ENCODE measurements at regions not wholly inside any gene's neighbourhood (a gene's known extent, or its start where the extent isn't known, plus 50 kb on each side); places are given as distances from the start of the nearest gene placed in this dataset.

- TF ChIP-seq POLR2A (IDR thresholded peaks at IDR 0.05) (no peak), CTCF (IDR thresholded peaks at IDR 0.05) (no peak)
Measured at GRCh38 chr15:46763091-46763490, 954.2 kb upstream of the SEMA6D start.
